H1 (cell line): ENCODE measurements at regions not wholly inside any gene's neighbourhood (a gene's known extent, or its start where the extent isn't known, plus 50 kb on each side); places are given as distances from the start of the nearest gene placed in this dataset.

Experiments used
- CTCF ChIA-PET: fragments of 300-600 bp; sonication (Branson Sonifier 250); formaldehyde crosslinking; loops from one replicate; lab custom pipeline; 2021; ENCODE audit not compliant: partially characterized antibody; lab: Charles Lee
- POLR2A ChIA-PET: fragments of 300-600 bp; sonication (Branson Sonifier 250); formaldehyde crosslinking; loops from one replicate; lab custom pipeline; 2021; ENCODE audit warnings: inconsistent platforms; ENCODE audit not compliant: partially characterized antibody; lab: Charles Lee
- DNase-seq, 2 experiments: peaks; one replicate each; pipeline versions ENCODE4 v3.0.0 to v3.0.0-alpha.2; 2010 to 2022; ENCODE audit warnings: low spot score in 2 of 2, low read depth in 1 of 2, mixed read lengths in 1 of 2
- FAIRE-seq: peaks from 2 replicates; lab custom pipeline; 2011; peaks lifted over from hg19 to GRCh38; lab: Jason Lieb, UNC
- H2AFZ ChIP-seq: 2 replicates; pipeline ENCODE4 v1.8.1; 2012; ENCODE audit warnings: low read length, inconsistent platforms
- H2AK5ac ChIP-seq: 2 replicates; pipeline ENCODE4 v1.6.1; 2013; ENCODE audit warnings: low read depth, low read length
- H2BK120ac ChIP-seq: replicated peaks from 2 replicates; pipeline ENCODE3; 2013; ENCODE audit warnings: low read depth, low read length, inconsistent platforms
- H2BK12ac ChIP-seq: 2 replicates; pipeline ENCODE4 v1.6.1; 2013; ENCODE audit warnings: low read depth, low read length
- H2BK15ac ChIP-seq: 2 replicates; pipeline ENCODE4 v1.6.1; 2013; ENCODE audit warnings: low read length
- H2BK20ac ChIP-seq: 2 replicates; pipeline ENCODE4 v1.6.1; 2013; ENCODE audit warnings: low read length
- H2BK5ac ChIP-seq: 2 replicates; pipeline ENCODE4 v1.6.1; 2013; ENCODE audit warnings: low read depth, low read length
- H3K14ac ChIP-seq: 2 replicates; pipeline ENCODE4 v1.6.1; 2013; ENCODE audit warnings: inconsistent platforms; ENCODE audit not compliant: insufficient read length
- H3K18ac ChIP-seq: 2 replicates; pipeline ENCODE4 v1.6.1; 2013; ENCODE audit warnings: low read length; ENCODE audit errors: extremely low read depth
- H3K23ac ChIP-seq: 2 replicates; pipeline ENCODE4 v1.6.1; 2013; ENCODE audit warnings: inconsistent platforms; ENCODE audit not compliant: insufficient read length
- H3K23me2 ChIP-seq: 2 replicates; pipeline ENCODE4 v1.6.1; 2013; ENCODE audit warnings: low read depth, low read length
- H3K27ac ChIP-seq: 2 replicates; pipeline ENCODE4 v1.6.1; 2011; ENCODE audit warnings: low read depth, low read length, inconsistent platforms
- H3K27me3 ChIP-seq, 4 experiments: replicated peaks in 1 of 4; 1 replicate in 1 of 4; 2 replicates in 3 of 4; pipeline versions ENCODE4 v1.6.1 to v1.8.1; 2011 to 2013; ENCODE audit warnings: low read length in 3 of 4, mild to moderate bottlenecking in 3 of 4, inconsistent platforms in 2 of 4, mixed read lengths in 2 of 4, moderate library complexity in 1 of 4; ENCODE audit not compliant: control insufficient read depth in 3 of 4, insufficient read depth in 3 of 4; ENCODE audit errors: extremely low read depth in 1 of 4
- H3K36me3 ChIP-seq, 4 experiments: 2 replicates each; pipeline versions ENCODE4 v1.6.1 to v1.8.1; 2011 to 2013; ENCODE audit warnings: mild to moderate bottlenecking in 4 of 4, low read length in 3 of 4, moderate library complexity in 2 of 4, control low read depth in 1 of 4, inconsistent platforms in 1 of 4; ENCODE audit not compliant: insufficient read depth in 4 of 4, control insufficient read depth in 2 of 4
- H3K4ac ChIP-seq: replicated peaks from 2 replicates; pipeline ENCODE3; 2013; ENCODE audit warnings: low read length, low read depth, mixed read lengths, inconsistent platforms; ENCODE audit not compliant: insufficient read length
- H3K4me1 ChIP-seq, 4 experiments: replicated peaks in 1 of 4; 1 replicate in 1 of 4; 2 replicates in 3 of 4; pipeline versions ENCODE4 v1.6.1 to v1.8.1; 2011 to 2013; ENCODE audit warnings: low read length in 3 of 4, inconsistent platforms in 2 of 4, mixed read lengths in 1 of 4; ENCODE audit not compliant: insufficient read depth in 4 of 4, control insufficient read depth in 3 of 4
- H3K4me2 ChIP-seq, 2 experiments: 2 replicates each; pipeline versions ENCODE4 v1.6.1 to v1.8.1; 2011 to 2013; ENCODE audit warnings: low read depth in 2 of 2, low read length in 2 of 2, control low read depth in 1 of 2, inconsistent platforms in 1 of 2, mild to moderate bottlenecking in 1 of 2; ENCODE audit not compliant: insufficient read depth in 1 of 2
- H3K4me3 ChIP-seq, 4 experiments: fragments of 200-600, 300-600 bp in 1 of 4; sonication (generic), shearing (Covaris generic), sonication (Bioruptor Twin) in 1 of 4; 2 replicates each; pipeline versions ENCODE4 v1.5.1 to v1.8.1; 2011 to 2016; ENCODE audit warnings: low read length in 4 of 4, low read depth in 3 of 4, control low read depth in 2 of 4, inconsistent platforms in 2 of 4, mild to moderate bottlenecking in 2 of 4, mixed read lengths in 1 of 4, moderate library complexity in 1 of 4; ENCODE audit not compliant: insufficient read depth in 2 of 4; ENCODE audit errors: extremely low read depth in 1 of 4
- H3K56ac ChIP-seq: replicated peaks from 2 replicates; pipeline ENCODE3; 2013; ENCODE audit warnings: low read depth, mild to moderate bottlenecking, mixed read lengths, low read length, inconsistent platforms; ENCODE audit not compliant: insufficient read length
- H3K79me1 ChIP-seq: 2 replicates; pipeline ENCODE4 v1.6.1; 2013; ENCODE audit warnings: low read depth, low read length, control low read depth
- H3K79me2 ChIP-seq, 2 experiments: 2 replicates each; pipeline versions ENCODE4 v1.6.1 to v1.8.1; 2012 to 2013; ENCODE audit warnings: low read length in 2 of 2, mild to moderate bottlenecking in 2 of 2, inconsistent platforms in 1 of 2; ENCODE audit not compliant: insufficient read depth in 2 of 2, control insufficient read depth in 1 of 2
- H3K9ac ChIP-seq, 4 experiments: replicated peaks in 1 of 4; 1 replicate in 1 of 4; 2 replicates in 3 of 4; pipeline versions ENCODE4 v1.6.1 to v1.8.1; 2011 to 2013; ENCODE audit warnings: low read depth in 3 of 4, low read length in 3 of 4, control low read depth in 2 of 4, mild to moderate bottlenecking in 2 of 4, moderate library complexity in 2 of 4, inconsistent platforms in 1 of 4; ENCODE audit errors: extremely low read depth in 1 of 4
- H3K9me3 ChIP-seq, 2 experiments: 2 replicates each; pipeline versions ENCODE4 v1.6.1 to v1.8.1; 2012 to 2013; ENCODE audit warnings: mild to moderate bottlenecking in 2 of 2, moderate library complexity in 2 of 2, control low read depth in 1 of 2, inconsistent platforms in 1 of 2, low read depth in 1 of 2, low read length in 1 of 2, mixed read lengths in 1 of 2; ENCODE audit not compliant: insufficient read depth in 2 of 2
- H4K20me1 ChIP-seq, 2 experiments: replicated peaks in 1 of 2; 2 replicates each; pipeline versions ENCODE3 to v1.8.1; 2011 to 2013; ENCODE audit warnings: inconsistent platforms in 2 of 2, low read length in 2 of 2, mild to moderate bottlenecking in 1 of 2; ENCODE audit not compliant: insufficient read depth in 2 of 2, control insufficient read depth in 1 of 2
- H4K5ac ChIP-seq: 2 replicates; pipeline ENCODE4 v1.6.1; 2013; ENCODE audit warnings: low read length, low read depth, mixed read lengths, inconsistent platforms; ENCODE audit not compliant: insufficient read length
- H4K8ac ChIP-seq: 2 replicates; pipeline ENCODE4 v1.8.0; 2013; ENCODE audit warnings: mild to moderate bottlenecking, moderate library complexity, low read length, inconsistent platforms; ENCODE audit not compliant: insufficient read depth; ENCODE audit errors: extremely low read depth
- H4K91ac ChIP-seq: replicated peaks from 2 replicates; pipeline ENCODE3; 2013; ENCODE audit warnings: low read length, mixed read lengths, inconsistent platforms; ENCODE audit not compliant: insufficient read length
- CTBP2 ChIP-seq: IDR thresholded peaks from 2 replicates; pipeline ENCODE4 v1.7.0; 2011; ENCODE audit warnings: borderline replicate concordance, mild to moderate bottlenecking, moderate library complexity, mixed read lengths, low read length; ENCODE audit not compliant: insufficient read depth, insufficient read length
- FOSL1 ChIP-seq: IDR thresholded peaks from 2 replicates; pipeline ENCODE4 v1.6.1; 2011; ENCODE audit warnings: mild to moderate bottlenecking, low read depth, low read length, moderate library complexity; ENCODE audit not compliant: insufficient read depth
- NANOG ChIP-seq: IDR thresholded peaks from 2 replicates; pipeline ENCODE4 v1.6.1; 2011; ENCODE audit warnings: low read length, low read depth, mild to moderate bottlenecking, inconsistent platforms; ENCODE audit not compliant: insufficient read depth, poor library complexity, severe bottlenecking
- PHF8 ChIP-seq: fragments of 200-600 bp; sonication (generic); conservative IDR thresholded peaks from 2 replicates; pipeline ENCODE4 v1.7.1; 2012; ENCODE audit warnings: low read depth, mild to moderate bottlenecking, inconsistent platforms, low read length, moderate library complexity
- SUZ12 ChIP-seq: fragments of 200-600 bp; sonication (generic); IDR thresholded peaks from 2 replicates; pipeline ENCODE4 v1.6.1; 2012; ENCODE audit warnings: mild to moderate bottlenecking, inconsistent platforms, low read length, moderate library complexity, mixed read lengths
- TEAD4 ChIP-seq: IDR thresholded peaks from 2 replicates; pipeline ENCODE4 v1.6.1; 2012; ENCODE audit warnings: low read depth, low read length, inconsistent platforms, mixed read lengths
- WGBS, 2 experiments: shearing (Covaris generic) in 1 of 2; methylation state at CpG; one replicate each; pipeline versions ENCODE4 v1.1.6 to v1.1.7; 2013 to 2015; ENCODE audit warnings: low lambda C conversion rate in 2 of 2, mixed read lengths in 2 of 2, inconsistent platforms in 1 of 2, low coverage in 1 of 2, missing lambda C conversion rate in 1 of 2; ENCODE audit not compliant: insufficient replicate concordance in 2 of 2, insufficient coverage in 1 of 2, insufficient read length in 1 of 2; ENCODE audit errors: extremely low coverage in 1 of 2, missing lambda C conversion rate in 1 of 2; 5-methylcytosine and 5-hydroxymethylcytosine counted together

GRCh38 chr4:42252315-42252714 lies 99.9 kb upstream of the BEND4 start:
- no peak overlapping the region for H4K5ac ChIP-seq
- H3K4me2 ChIP-seq = no peak overlapping the region
- H2AK5ac ChIP-seq = no peak overlapping the region
- H3K4me3 ChIP-seq = no peak overlapping the region
- H3K9ac ChIP-seq = no peak overlapping the region
- no peak overlapping the region for H2BK5ac ChIP-seq
- no peak overlapping the region for H2BK20ac ChIP-seq
- no peak overlapping the region for H4K91ac ChIP-seq
- H3K23ac ChIP-seq = no peak overlapping the region
- no peak overlapping the region for H4K8ac ChIP-seq
- no peak overlapping the region for H2BK120ac ChIP-seq
- H3K27me3 ChIP-seq = peaks cover 0 to 2% (median 0%) of the 10 kb centered on the region in 4 experiments; a peak in 1 of 7 replicates
- no peak overlapping the region for H3K14ac ChIP-seq
- no peaks in the 10 kb centered on the region for H3K36me3 ChIP-seq
- no peak for TF ChIP-seq SUZ12
- no peak for TF ChIP-seq CTBP2
- TF ChIP-seq TEAD4 = no peak
- TF ChIP-seq PHF8 = no peak
- TF ChIP-seq FOSL1 = no peak
- no peak for TF ChIP-seq NANOG
- H2BK12ac ChIP-seq = no peak overlapping the region
- WGBS, 2 experiments = 86% methylated on average over 3 of the region's 3 CpGs; no CpG with 5 or more reads in 1 of the 2 experiments
- H3K4ac ChIP-seq = no peak overlapping the region
- H3K18ac ChIP-seq = no peak overlapping the region
- no peak overlapping the region for H3K27ac ChIP-seq
- CTCF ChIA-PET = no interaction called here
- H3K56ac ChIP-seq = no peak overlapping the region
- no peaks in the 10 kb centered on the region for H3K23me2 ChIP-seq
- POLR2A ChIA-PET = no interaction called here
- H3K79me1 ChIP-seq = no peaks in the 10 kb centered on the region
- H3K4me1 ChIP-seq = no peaks in the 10 kb centered on the region
- FAIRE-seq (no peak), DNase-seq (no peak)
- H4K20me1 ChIP-seq = no peaks in the 10 kb centered on the region
- H3K79me2 ChIP-seq = no peaks in the 10 kb centered on the region
- H2AFZ ChIP-seq = no peak overlapping the region
- H3K9me3 ChIP-seq = no peaks in the 10 kb centered on the region
- H2BK15ac ChIP-seq = no peak overlapping the region
